DMS114 treated with DMSO at 0.1 percent for 48 hours (cell line): ENCODE measurements at regions not wholly inside any gene's neighbourhood (a gene's known extent, or its start where the extent isn't known, plus 50 kb on each side); places are given as distances from the start of the nearest gene placed in this dataset.
A peak's percentile ranks its signal among the peaks of the same experiment; 100 is the strongest.

Experiments used
- DNase-seq: peaks from one replicate; lab custom pipeline; 2025; ENCODE audit not compliant: unreplicated experiment; lab: John Stamatoyannopoulos, UW

DNA sequence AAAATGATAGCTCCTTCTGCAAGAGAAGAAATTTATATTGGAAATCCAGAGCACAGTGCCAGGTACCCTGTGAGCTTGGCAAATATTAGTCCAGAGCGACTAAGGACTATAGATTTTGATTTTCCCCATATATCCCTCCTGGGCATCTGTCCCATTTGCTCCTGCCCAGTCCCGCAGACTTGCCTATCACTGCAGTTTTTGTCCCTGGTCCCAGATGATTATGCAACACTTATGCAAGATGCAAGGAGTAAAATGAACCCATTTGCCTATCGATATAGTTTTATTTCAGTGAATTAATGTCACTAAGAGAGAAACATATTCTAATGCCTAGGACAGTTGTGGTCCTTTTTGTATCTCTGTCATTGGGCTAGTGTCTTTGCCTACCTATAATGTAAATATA is 215.9 kb upstream of the BMP4 start:
- DNase-seq: no peak

DNA sequence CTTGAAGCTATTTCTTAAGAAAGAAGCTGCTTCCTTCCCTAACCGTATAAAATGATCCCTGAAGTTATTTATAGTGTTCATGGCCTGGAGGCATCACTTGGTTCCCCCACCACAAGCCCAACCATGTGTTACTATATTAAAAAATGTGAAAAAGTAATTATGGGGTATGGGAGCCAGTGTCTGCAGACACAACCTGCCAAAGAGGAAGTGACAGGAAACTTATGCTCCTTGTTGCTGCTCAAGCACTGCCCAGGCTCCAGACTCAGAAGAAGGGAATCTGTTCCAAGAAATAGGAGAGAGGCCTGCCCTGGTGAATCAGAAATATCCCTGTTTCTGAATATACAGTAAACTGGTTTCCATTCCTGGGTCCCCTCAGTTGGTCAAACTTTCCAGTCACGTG is 217.2 kb upstream of the BMP4 start:
- no peak for DNase-seq

DNA sequence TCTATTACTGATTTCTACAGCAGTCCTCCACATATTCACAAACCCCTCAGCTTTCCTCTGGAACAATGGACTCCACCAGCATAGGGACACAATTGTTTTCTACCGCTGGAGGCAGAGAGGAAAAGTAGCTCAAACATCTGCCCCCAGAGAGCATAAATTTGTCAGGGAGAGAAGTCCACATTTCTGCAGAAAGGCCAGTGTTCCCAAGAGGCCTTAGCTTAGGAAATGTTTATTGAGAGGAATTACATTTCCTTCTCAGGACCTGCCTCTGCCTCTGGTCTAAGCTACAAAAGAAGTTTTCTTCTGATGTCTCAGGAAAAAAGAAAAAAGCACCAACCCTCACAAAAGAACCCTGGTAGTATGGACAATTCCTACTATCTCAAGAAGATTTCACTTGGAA is 217.8 kb upstream of the BMP4 start:
- DNase-seq: no peak

DNA sequence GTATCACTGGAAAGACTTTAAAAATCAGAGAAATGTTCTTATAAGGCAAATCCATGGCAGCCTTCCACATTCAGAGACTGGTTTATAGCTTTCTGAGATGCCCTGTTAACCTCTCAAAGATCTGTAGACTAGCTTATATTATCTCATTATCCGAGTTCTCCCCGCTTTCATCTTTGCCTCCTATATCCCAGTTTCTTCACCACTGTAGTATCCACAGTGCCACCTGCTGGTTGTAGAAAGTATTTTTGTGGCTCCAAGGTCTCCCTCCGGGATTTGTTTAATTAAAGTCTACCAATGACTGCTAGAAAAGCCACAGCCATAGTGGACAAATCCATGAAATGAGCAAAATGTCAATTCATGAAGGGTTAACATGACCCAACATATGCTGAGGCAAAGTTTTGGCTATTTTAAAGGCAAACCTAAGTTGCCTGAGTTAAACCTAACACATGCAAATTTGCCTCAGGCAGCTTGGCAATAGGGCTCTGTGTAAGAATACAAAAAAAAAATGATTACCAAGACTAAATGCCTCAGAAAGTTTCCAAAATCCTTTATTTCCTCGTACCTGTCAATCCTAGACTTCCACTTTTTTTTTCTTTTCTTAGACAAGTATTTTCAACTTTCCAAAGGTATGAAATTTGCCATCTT is 218.8 kb upstream of the BMP4 start:
- peak; percentile 55 for DNase-seq

DNA sequence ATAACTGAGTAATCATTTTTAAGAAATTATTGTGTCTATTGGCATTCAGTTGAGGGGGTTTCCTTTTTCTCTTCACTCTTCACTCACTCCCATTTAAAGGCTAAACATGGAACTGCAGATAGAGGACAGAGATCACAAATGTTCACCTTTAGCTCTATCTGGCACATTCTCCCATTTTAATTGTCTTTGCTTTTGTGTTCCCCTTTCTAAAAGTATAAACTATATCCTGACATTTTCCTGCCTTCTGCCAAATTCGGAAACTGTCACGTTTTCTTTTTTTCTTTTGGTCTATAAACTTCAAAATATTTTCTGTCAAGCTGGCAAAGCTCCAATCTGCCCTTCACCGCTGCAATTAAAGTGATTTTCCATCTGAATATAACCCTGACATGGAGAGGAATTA is 219.8 kb upstream of the CDKN3 start:
- no peak for DNase-seq

DNA sequence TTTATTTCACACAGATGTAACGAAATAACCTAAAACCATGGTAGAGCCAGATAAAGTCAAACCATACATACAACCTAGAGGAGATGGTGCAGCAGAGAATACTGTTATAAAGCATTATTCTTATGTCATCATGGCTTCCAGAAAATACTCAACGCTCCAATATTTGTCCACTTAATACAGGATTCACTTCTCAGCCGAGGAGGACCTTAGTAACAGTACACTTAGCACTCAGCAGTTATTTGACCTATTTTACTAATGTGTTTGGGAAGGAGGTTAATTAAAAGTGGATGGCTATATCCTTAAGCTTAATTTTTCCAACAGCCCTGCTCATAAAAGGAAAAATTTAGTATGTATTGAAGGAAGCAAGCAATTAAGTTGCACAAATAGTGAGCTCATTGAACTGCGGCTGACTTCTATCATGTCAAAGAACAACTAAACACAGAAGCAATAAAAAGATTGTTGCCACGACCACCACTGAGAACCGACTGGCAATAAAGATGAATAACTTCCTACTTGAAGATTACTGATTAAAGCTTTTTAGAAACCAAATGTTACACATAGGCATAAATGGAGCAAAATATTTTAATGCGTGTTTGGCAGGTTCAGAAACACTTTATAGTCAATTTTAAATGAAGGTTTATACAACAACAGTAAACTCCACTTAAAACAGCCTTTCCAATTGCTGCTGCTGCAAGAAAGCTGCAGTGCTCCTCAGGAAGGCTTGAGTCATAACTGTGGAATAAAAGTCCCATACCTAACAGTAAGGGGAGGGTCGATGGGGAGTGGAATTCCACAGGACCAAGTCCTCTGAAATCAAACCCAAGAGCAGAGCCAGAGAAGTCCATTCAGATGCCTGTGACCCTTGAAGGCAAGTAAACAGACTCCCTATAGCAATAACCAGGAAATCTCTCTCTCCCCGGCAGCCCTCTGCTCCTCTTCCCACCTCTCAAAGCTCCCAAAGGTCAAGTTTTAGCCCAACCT is 218.9 kb upstream of the CDKN3 start:
- DNase-seq: no peak

DNA sequence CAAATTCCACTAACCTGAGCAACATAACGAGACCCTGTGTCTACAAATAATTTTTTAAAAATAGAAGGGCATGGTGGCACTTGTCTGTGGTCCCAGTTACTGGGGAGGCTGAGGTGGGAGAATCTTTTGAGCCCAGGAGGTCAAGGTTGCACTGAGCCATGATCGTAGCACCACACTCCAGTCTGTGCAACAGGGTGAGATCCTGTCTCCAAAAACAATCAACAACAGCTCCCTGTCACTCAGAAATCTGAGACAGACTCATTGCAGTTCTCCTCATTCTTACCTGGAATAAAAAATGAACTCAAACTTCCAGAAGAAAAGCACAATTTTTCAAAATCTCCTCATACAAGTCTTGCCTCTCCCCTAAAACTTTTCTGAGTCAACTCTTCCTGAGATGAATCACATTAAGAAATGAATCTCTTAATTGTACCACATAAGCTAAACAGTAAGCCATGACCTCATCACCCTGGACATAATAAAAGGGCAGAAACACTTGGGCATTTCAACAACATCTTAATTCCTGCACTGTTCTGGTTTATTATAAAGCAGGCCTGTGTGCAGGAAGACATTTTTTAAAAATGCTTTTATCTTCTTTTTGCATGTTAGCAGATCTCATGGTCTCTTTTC is 214.3 kb upstream of the CDKN3 start:
- no peak for DNase-seq

DNA sequence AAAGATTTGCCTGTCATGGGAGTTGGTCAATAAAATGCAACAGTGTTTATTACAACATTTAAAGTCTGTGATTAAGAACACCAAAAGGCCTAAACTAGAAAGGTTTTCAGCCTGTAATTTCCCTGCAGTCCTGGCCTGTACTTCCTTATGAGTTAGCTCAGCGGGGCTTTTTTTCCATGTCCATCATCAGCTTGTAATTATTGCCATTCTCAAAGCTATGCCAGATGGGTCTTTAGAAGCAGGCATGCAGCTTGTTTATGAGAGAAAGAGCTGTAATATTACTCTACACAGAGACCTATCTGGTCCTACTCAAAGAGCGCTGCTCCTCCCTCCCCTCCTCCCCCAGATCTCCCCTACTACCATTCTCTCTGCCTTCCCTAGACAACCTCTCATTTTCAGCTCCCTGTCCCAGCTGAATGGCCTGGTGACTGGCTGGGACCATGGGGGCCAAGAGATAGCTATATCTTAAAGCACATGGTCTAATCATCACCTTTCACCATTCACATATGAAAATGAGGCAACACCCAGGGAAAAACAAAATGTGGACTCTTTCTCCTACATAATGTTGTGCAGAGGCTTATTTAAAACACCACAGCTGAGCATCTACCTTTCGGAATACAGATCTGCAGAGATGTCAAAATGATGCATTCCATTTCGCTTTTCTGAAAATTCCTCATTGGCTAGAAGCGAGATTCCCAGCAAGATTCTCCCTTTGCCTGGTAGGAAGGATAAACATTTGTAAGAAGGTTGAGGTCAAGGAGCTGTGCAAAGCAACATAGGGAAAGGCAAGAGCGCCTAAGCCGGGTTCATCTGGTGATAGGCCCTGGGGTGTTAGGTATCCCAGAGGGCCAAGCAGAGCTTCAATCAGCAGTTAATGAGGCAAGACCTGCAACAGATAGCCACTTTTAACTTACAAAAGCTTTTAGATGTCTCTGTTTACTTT is 209.7 kb upstream of the CDKN3 start:
- no peak for DNase-seq

DNA sequence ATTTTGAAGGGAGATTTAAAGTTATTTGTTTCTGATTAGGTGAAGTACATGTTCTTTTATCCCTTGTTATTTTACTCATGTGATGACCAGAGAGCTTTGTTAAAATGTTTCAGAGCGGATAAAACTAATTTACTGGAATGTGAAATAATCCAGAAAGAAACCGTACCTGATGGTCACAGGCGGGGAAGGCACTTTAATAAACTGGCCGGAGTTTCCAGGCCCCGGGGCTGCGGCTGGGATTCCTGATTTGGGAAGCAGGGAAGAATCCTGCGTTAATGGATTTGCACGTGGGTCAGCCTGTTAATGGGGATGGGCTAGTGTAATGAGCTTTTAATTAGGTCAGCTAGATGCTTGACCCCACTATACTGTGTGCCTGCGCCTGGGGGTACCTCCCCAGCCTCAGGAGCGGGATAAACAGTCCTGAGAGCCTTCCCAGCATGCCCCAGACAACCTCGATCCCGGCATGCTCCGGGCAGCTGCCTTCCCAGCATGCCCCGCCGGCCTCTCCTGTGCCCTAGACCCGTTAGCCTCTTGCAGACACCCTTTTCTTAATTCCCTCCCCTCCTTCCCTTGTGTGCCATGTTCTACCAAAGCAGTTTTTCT is 208.6 kb upstream of the CDKN3 start:
- DNase-seq: no peak

DNA sequence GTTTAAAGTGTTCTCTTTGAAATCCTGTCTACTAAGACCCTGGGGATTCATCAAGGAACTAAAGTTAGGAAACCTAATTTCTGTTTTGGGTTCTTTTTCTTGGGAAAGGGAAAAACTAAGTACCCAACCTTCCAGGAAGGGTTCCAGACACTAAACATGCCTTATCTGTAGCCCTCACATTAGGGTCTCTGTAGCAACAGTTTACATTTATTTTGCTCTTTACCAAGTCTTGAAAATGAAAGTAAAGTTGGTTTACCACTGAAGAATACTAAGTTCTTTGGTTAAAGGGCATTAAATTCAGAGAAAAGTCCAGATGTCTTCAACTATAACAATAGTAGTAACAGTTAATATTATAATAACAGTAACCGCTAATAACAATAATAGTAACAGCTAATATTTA is 207.5 kb upstream of the CDKN3 start:
- DNase-seq: no peak

DNA sequence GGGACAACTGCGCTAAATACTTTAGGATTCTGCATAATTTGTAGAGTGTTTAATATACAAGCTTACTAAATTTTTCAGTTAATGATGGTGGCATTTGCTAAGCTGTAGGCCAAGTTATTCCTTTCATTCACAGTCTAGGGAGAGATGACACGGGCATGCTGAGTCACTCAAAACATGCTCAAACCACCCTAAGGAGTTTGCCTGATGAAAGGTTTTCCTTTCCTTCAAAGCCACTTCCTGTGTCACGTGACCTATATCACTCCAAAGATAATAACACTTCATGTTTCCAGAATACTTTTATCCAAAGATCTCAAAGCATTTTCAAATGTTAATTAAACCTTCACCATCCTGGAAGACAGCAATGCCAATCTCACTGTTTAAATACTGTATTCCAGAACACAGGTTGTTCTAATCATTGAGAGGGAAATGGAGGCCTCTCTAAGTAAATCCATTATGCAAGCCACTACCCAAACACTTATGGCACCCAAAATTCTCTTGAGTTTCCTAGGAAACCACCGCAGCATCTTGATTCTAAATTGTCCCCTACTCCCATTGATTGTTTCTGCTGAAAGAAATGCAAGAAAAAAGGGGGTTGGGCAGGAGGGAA is 207.0 kb upstream of the CDKN3 start:
- DNase-seq: no peak

DNA sequence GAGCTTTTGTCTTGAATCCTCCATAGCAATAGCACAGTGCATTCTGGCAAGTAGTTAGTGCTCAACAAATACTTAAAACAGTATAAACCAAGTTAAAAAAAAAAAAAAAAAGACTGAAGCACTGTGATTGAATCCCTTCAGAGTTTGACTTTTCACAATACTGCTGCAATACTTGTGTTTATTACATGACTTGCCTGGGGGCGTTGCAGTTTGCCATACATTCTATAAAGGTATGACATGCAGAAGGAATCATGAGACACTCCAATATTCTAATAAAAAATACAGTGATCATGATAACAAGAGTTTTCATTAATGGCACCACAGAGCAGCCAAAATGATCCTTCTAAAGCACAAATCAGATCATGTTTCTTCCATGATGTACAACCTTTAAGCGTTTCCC is 205.0 kb upstream of the CDKN3 start:
- no peak for DNase-seq

DNA sequence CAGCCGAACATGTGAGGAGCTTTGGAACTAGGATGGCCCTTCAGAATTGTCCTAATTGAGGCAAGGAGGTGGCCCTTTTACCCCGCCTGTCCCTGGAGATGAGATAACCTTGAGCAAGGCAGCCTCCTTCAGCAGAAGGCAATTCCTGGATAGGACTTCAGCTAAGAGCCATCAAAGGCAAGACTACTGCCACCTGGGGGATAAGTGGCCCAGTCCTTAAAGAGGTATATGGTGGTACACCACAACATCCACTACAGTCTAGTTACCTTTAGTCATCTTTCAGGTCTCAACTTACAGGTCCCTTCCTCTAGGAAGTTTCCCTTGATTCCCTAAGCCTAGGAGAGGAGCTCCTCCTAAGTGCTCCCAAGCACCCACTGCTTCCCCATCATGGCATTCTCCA is 204.2 kb upstream of the CDKN3 start:
- no peak for DNase-seq

DNA sequence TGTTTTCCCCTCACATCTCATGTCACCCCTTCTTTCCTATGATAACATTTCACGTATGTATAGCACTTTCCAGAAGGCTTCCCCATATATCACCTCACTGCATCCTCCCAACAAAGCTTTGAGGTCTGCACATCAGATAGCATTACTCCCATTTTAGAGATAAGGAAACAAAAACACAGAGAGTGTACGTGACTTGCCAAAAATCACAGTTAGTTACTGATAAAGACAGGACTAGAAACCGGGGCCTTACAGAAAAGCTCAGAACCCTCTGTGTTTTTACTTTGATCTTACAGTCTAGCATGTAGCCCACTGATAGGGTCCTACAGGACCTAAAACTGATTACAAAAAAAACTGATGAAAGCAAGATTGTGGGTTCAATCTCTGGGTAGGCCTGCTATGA is 202.9 kb upstream of the CDKN3 start:
- no peak for DNase-seq

DNA sequence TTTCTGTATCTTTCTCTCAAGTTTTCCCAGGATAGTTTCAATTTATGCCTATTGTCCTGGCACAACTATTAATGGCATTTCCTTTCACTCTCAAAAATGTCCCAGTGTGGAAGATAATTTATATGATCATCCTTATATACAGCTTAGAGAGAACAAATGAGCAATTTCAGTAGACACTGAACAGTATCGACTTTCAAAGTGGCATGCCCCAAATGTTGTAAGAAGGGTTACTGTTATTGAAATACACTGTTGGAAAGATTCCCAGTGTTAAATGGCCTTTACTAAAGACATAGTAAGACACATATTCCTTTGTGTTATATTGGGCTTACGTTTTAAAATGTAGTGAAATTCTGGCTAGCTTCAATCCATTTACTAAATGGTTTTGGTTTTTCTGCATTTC is 202.3 kb upstream of the CDKN3 start:
- no peak for DNase-seq

DNA sequence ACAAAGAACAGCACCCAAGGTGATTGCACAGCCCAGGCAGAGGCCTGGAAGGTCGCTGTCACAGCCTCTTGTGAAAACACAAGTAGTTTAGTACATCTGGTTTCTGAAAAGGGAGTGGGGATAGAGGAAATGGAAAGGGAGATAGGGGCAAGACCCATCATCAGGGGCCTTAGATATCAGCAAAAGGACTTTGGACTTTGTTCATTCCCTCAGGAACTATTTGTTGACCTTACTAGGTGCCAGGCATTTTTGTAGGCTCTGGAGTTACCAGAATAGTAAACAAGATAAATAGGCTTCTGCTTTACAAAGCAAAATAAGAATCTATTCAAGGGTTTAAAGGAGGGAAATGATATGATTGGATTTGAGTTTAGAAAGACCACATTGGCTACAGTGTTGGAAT is 199.4 kb upstream of the CDKN3 start:
- no peak for DNase-seq

DNA sequence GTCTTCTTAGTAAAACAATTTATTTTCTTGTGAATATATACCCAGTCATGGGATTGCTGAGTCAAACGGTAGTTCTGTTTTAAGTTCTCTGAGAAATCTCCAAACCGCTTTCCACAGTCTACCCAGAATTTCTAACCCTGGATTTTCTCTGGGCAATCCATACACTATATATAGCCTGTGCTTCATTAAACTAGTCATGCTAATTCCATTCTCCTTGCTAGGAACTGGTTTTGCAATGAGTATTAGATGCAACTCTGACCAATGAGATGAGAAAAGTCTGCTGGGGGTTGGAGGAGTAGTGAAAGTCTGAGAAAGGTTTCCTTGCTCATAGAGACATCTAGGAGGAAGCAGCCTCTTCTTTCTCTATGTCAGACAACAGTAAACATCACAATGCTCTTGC is 196.1 kb upstream of the CDKN3 start:
- DNase-seq: no peak

DNA sequence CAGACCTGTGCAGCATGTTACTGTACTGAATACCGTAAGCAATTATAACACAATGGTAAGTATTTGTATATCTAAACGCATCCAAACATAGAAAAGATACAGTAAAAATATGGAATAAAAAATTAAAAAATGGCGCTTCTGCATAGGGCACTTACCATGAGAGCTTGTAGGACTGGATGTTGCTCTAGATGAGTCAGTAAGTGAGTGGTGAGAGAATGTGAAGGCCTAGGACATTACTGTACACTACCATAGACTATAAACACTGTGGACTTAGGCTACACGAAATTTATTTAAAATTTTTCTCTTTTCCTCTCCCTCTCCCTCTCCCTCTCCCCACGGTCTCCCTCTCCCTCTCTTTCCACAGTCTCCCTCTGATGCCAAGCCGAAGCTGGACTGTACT is 194.5 kb upstream of the CDKN3 start:
- DNase-seq: no peak

DNA sequence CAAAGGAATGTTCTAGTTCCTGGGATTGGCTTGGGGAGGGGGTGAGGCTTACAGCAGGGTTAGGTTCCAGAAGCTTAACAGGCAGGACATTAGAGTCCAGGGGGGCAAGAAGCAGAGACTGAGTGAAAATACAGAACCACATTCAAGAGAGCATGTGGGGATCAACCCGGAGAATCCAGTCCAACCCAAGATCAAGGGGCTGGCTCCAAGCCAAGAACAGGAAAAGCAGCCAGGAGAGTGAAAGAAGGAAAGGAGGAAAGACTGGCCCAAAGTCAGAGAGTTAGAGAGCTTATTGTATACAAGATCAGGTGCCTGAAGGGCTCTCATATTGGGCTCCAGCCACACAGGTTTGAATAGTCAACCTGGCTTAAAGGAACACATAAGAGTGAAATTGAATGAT is 190.3 kb upstream of the CDKN3 start:
- DNase-seq: no peak

DNA sequence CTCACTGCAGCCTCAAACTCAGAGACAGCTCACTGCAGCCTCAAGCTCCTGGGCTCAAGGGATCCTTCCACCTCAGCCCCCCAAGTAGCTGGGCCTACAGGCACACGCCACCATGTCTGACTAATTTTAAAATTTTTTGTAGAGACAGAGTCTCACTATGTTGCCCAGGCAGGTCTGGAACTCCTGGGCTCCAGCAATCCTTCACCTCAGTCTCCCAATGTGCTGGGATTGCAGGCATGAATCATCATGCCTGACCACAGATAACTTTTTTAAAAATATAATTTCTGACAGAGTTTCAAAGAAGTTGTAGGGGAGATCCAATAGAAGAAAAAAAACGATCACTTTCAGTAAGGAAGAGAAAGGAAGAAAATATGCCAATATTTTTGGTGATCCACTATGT is 189.7 kb upstream of the CDKN3 start:
- no peak for DNase-seq
